Liver (tissue), 3 donors: ENCODE measurements at regions not wholly inside any gene's neighbourhood (a gene's known extent, or its start where the extent isn't known, plus 50 kb on each side); places are given as distances from the start of the nearest gene placed in this dataset.

Experiments
- EGR1 ChIP-seq, 2 donors: IDR thresholded peaks; 2 replicates each; pipeline ENCODE4 v1.6.1; 2016 to 2018; ENCODE audit warnings: antibody characterized with exemption in 2 of 2, low read depth in 2 of 2
- FOXA2 ChIP-seq: IDR thresholded peaks from 2 replicates; pipeline ENCODE4 v1.6.1; 2016; ENCODE audit warnings: antibody characterized with exemption
- GABPA ChIP-seq, 2 donors: IDR thresholded peaks in 1 of 2; conservative IDR thresholded peaks in 1 of 2; 2 replicates each; pipeline ENCODE4 v1.6.1; 2016; ENCODE audit warnings: antibody characterized with exemption in 2 of 2, mild to moderate bottlenecking in 1 of 2, moderate library complexity in 1 of 2
- JUND ChIP-seq, 2 donors: IDR thresholded peaks; 2 replicates each; pipeline ENCODE4 v1.6.1; 2016; ENCODE audit warnings: antibody characterized with exemption in 2 of 2
- RAD21 ChIP-seq, 2 donors: IDR thresholded peaks; 2 replicates each; pipeline ENCODE4 v1.6.1; 2016; ENCODE audit warnings: antibody characterized with exemption in 2 of 2, mild to moderate bottlenecking in 2 of 2
- TAF1 ChIP-seq: conservative IDR thresholded peaks from 2 replicates; pipeline ENCODE4 v1.6.1; 2016; ENCODE audit warnings: antibody characterized with exemption, mild to moderate bottlenecking
- TF ChIP-seq, protein P1 (sequence below): IDR thresholded peaks from 2 replicates; pipeline ENCODE4 v1.6.1; 2016; ENCODE audit warnings: antibody characterized with exemption
- TF ChIP-seq, protein P2 (sequence below): IDR thresholded peaks from 2 replicates; pipeline ENCODE4 v1.6.1; 2016; ENCODE audit warnings: antibody characterized with exemption, mild to moderate bottlenecking
- TF ChIP-seq, protein P3 (sequence below): fragments of 150-350 bp; IDR thresholded peaks from 2 replicates; pipeline ENCODE4 v1.5.1; 2017; ENCODE audit warnings: improper control_type of control experiment, low read depth, low read length; ENCODE audit not compliant: missing input control
- donor health status: healthy.
- donor health status: healthy.

DNA sequence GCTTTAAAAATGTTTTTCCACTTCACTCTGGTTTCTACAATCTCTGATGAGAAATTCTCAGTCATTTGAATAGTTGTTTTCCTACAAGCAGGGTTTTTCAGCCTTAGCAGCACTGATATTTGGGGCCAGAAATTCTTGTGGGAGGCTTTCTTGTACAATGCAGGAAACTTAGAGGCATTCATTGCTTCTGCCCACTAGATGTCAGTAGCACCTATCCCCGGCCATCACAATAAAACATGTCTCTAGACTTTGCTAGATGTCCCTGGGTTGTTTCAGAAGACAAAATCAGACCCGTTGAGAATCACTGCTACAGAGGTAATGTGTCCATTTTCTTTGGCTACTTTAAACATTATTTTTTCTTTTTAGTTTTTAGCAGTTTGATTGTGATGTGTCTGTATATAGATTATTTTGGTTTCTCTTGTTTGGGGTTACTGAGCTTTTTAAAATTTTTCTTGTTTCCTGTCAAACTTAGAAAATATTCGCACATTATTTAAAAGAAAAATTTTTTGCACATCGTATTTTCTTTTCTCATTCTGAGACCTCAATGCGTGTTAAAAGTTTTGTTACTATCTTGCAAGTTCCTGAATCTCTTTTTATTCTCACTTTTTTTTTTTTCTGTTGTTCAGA lies 60.8 kb upstream of the CCDC179 start:
- TF ChIP-seq TAF1 (no peak), FOXA2 (no peak), JUND (IDR thresholded peaks at IDR 0.05) (no peak), GABPA (IDR thresholded peaks at IDR 0.05 in 1 of 2, conservative IDR thresholded peaks at IDR 0.05 in 1 of 2) (no peak), EGR1 (IDR thresholded peaks at IDR 0.05; ENCODE audit: low read depth in 2 of 2) (no peak), RAD21 (IDR thresholded peaks at IDR 0.05) (peak; percentile 77 to 81)
- TF ChIP-seq, protein P1, sequence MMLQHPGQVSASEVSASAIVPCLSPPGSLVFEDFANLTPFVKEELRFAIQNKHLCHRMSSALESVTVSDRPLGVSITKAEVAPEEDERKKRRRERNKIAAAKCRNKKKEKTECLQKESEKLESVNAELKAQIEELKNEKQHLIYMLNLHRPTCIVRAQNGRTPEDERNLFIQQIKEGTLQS: no peak
- TF ChIP-seq, protein P2, sequence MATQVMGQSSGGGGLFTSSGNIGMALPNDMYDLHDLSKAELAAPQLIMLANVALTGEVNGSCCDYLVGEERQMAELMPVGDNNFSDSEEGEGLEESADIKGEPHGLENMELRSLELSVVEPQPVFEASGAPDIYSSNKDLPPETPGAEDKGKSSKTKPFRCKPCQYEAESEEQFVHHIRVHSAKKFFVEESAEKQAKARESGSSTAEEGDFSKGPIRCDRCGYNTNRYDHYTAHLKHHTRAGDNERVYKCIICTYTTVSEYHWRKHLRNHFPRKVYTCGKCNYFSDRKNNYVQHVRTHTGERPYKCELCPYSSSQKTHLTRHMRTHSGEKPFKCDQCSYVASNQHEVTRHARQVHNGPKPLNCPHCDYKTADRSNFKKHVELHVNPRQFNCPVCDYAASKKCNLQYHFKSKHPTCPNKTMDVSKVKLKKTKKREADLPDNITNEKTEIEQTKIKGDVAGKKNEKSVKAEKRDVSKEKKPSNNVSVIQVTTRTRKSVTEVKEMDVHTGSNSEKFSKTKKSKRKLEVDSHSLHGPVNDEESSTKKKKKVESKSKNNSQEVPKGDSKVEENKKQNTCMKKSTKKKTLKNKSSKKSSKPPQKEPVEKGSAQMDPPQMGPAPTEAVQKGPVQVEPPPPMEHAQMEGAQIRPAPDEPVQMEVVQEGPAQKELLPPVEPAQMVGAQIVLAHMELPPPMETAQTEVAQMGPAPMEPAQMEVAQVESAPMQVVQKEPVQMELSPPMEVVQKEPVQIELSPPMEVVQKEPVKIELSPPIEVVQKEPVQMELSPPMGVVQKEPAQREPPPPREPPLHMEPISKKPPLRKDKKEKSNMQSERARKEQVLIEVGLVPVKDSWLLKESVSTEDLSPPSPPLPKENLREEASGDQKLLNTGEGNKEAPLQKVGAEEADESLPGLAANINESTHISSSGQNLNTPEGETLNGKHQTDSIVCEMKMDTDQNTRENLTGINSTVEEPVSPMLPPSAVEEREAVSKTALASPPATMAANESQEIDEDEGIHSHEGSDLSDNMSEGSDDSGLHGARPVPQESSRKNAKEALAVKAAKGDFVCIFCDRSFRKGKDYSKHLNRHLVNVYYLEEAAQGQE: no peak
- TF ChIP-seq, protein P3, sequence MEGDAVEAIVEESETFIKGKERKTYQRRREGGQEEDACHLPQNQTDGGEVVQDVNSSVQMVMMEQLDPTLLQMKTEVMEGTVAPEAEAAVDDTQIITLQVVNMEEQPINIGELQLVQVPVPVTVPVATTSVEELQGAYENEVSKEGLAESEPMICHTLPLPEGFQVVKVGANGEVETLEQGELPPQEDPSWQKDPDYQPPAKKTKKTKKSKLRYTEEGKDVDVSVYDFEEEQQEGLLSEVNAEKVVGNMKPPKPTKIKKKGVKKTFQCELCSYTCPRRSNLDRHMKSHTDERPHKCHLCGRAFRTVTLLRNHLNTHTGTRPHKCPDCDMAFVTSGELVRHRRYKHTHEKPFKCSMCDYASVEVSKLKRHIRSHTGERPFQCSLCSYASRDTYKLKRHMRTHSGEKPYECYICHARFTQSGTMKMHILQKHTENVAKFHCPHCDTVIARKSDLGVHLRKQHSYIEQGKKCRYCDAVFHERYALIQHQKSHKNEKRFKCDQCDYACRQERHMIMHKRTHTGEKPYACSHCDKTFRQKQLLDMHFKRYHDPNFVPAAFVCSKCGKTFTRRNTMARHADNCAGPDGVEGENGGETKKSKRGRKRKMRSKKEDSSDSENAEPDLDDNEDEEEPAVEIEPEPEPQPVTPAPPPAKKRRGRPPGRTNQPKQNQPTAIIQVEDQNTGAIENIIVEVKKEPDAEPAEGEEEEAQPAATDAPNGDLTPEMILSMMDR: peak; percentile 57
